ENCODE measurements at regions not wholly inside any gene's neighbourhood (a gene's known extent, or its start where the extent isn't known, plus 50 kb on each side); places are given as distances from the start of the nearest gene placed in this dataset.

- Mint-ChIP-seq H3K4me1 (0 out of 2 replicates have a peak, but pooled peaks cover 3% of the 10 kb centered on the region), H3K4me3 (no peak overlapping the region), H3K9me3 (peaks cover 19% of the 10 kb centered on the region), H3K27ac (no peak overlapping the region), H3K36me3 (no peaks in the 10 kb centered on the region), H3K27me3 (ENCODE audit: low read depth) (peaks cover 5% of the 10 kb centered on the region; the same call in 1 of the 2 replicates)
- TF ChIP-seq ZMAT4 (CRISPR knock-in tag; IDR thresholded peaks at IDR 0.05) (no peak), ZNF396 (CRISPR knock-in tag; IDR thresholded peaks at IDR 0.05; ENCODE audit: borderline replicate concordance) (no peak), JAZF1 (CRISPR knock-in tag; IDR thresholded peaks at IDR 0.05) (no peak), ZNF416 (CRISPR knock-in tag; IDR thresholded peaks at IDR 0.05) (no peak), ESRRA (CRISPR knock-in tag; IDR thresholded peaks at IDR 0.05; ENCODE audit: borderline replicate concordance) (no peak), OVOL2 (CRISPR knock-in tag; IDR thresholded peaks at IDR 0.05; ENCODE audit: borderline replicate concordance) (no peak), PREB (CRISPR knock-in tag; IDR thresholded peaks at IDR 0.05; ENCODE audit: borderline replicate concordance) (no peak)
- POLR2A ChIA-PET: no interaction called here
- CTCF ChIA-PET: interaction anchor here (0.6 to 1.1 kb wide), 4 partner anchors 8 to 33 kb away, joined by 3 read pairs; no protein-coding TSS in a partner anchor
- DNase-seq (ENCODE audit: low spot score): no peak
- no peak for ATAC-seq
Observed at GRCh38 chr11:11045156-11045930, 187.5 kb upstream of the ZBED5 start.

GRCh38 chr11:11044137-11044855, 186.4 kb upstream of the ZBED5 start:
- peaks cover 10% of the 10 kb centered on the region for H3K9me3 Mint-ChIP-seq
- CTCF ChIA-PET: interaction anchor here (0.6 to 1.4 kb wide), 3 partner anchors 16 to 34 kb away, joined by 3 to 7 read pairs (median 3); no protein-coding TSS in a partner anchor
- H3K27me3 Mint-ChIP-seq (ENCODE audit: low read depth): no peaks in the 10 kb centered on the region; the same call in 1 of the 2 replicates
- H3K4me1 Mint-ChIP-seq: 0 out of 2 replicates have a peak, but pooled peaks cover 3% of the 10 kb centered on the region
- no peaks in the 10 kb centered on the region for H3K36me3 Mint-ChIP-seq
- ATAC-seq (no peak), DNase-seq (ENCODE audit: low spot score) (no peak)
- H3K4me3 Mint-ChIP-seq: no peak overlapping the region
- no peak for TF ChIP-seq GTF2I (CRISPR knock-in tag; conservative IDR thresholded peaks at IDR 0.05)
- TF ChIP-seq ZNF671 (CRISPR knock-in tag; IDR thresholded peaks at IDR 0.05): no peak
- TF ChIP-seq PREB (CRISPR knock-in tag; IDR thresholded peaks at IDR 0.05; ENCODE audit: borderline replicate concordance): no peak
- TF ChIP-seq ZNF425 (CRISPR knock-in tag; conservative IDR thresholded peaks at IDR 0.05): no peak
- no peak for TF ChIP-seq IRF2 (CRISPR knock-in tag; IDR thresholded peaks at IDR 0.05; ENCODE audit: borderline replicate concordance, low read depth)
- no peak for TF ChIP-seq RORB (CRISPR knock-in tag; IDR thresholded peaks at IDR 0.05)
- no peak for TF ChIP-seq NFYB (CRISPR knock-in tag; conservative IDR thresholded peaks at IDR 0.05; ENCODE audit: low read depth)
- no peak for TF ChIP-seq TEAD1 (CRISPR knock-in tag; IDR thresholded peaks at IDR 0.05)
- no peak for TF ChIP-seq ESRRA (CRISPR knock-in tag; IDR thresholded peaks at IDR 0.05; ENCODE audit: borderline replicate concordance)
- TF ChIP-seq KAT7 (CRISPR knock-in tag; IDR thresholded peaks at IDR 0.05; ENCODE audit: borderline replicate concordance): no peak
- no peak for TF ChIP-seq CBFB (CRISPR knock-in tag; IDR thresholded peaks at IDR 0.05; ENCODE audit: low read depth)
- TF ChIP-seq ZMAT4 (CRISPR knock-in tag; IDR thresholded peaks at IDR 0.05): no peak
- H3K27ac Mint-ChIP-seq: no peak overlapping the region
- POLR2A ChIA-PET: no interaction called here
